ENCODE measurements at regions not wholly inside any gene's neighbourhood (a gene's known extent, or its start where the extent isn't known, plus 50 kb on each side); places are given as distances from the start of the nearest gene placed in this dataset.

GRCh38 chr3:87122766-87123165 is 104.3 kb upstream of the CHMP2B start:
- TF ChIP-seq ZIC2 (tag by site-specific recombination; IDR thresholded peaks at IDR 0.05): no peak
- TF ChIP-seq ZNF449 (tag by site-specific recombination; IDR thresholded peaks at IDR 0.05): no peak
- TF ChIP-seq SETDB1 (IDR thresholded peaks at IDR 0.05; ENCODE audit: insufficient read length, low read length): no peak
